ENCODE measurements at regions not wholly inside any gene's neighbourhood (a gene's known extent, or its start where the extent isn't known, plus 50 kb on each side); places are given as distances from the start of the nearest gene placed in this dataset.

- DNase-seq (ENCODE audit: low read depth): no peak
- TF ChIP-seq CTCF (IDR thresholded peaks at IDR 0.05; ENCODE audit: low read depth, low read length, missing control alignments): no peak
- H3K4me3 ChIP-seq (ENCODE audit: low read depth, low read length): no peak overlapping the region
These were observed 354.2 kb downstream of the RBM43 start for GRCh38 chr2:150907466-150907865.

GRCh38 chr2:150903461-150903860 is 358.2 kb downstream of the RBM43 start:
- H3K4me3 ChIP-seq (ENCODE audit: low read depth, low read length): no peak overlapping the region
- DNase-seq (ENCODE audit: low read depth): no peak
- TF ChIP-seq CTCF (IDR thresholded peaks at IDR 0.05; ENCODE audit: low read depth, low read length, missing control alignments): no peak

DNA sequence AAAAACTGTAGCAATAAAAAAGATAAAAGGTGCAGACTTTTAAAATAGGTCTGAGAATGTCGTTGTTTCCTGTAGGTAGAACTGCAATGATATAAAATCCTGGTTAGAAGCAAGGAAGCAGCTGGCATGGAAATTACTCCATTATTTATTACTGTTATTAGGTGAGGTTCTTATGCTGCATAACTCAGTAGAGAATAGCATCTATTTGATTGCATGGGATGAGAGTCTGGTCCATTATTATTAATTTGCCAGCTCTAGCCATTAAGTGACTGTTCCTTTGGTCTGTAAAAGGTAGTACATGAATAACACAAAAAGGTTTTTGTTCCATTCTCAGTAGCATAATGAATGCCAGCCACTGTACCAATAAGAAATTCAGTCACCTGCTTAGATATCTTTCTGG is 358.6 kb downstream of the RBM43 start:
- DNase-seq (ENCODE audit: low read depth): no peak
- TF ChIP-seq CTCF (IDR thresholded peaks at IDR 0.05; ENCODE audit: low read depth, low read length, missing control alignments): no peak
- H3K4me3 ChIP-seq (ENCODE audit: low read depth, low read length): no peak overlapping the region

DNA sequence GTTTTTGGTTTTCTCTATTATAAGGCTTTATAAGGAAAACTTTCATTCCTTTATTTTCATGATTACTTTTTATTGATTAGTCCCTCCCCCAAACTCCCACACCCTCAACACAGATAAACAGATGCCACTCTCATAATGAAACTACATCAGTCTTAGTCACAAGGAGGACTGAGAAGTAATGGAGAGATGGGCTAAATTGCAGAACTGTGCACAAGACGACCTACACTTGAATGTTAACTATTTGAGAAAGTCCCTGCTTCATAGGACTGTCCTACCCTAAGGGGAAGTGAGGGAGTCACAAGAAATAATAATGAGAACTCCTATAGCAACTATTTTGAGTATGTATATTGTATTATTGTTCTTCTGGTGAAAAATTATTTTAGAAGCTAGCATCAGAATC is 360.8 kb downstream of the RBM43 start:
- no peak for TF ChIP-seq CTCF (IDR thresholded peaks at IDR 0.05; ENCODE audit: low read depth, low read length, missing control alignments)

GRCh38 chr2:150895968-150896367 is 365.7 kb downstream of the RBM43 start:
- no peak for TF ChIP-seq CTCF (IDR thresholded peaks at IDR 0.05; ENCODE audit: low read depth, low read length, missing control alignments)
- no peak overlapping the region for H3K4me3 ChIP-seq (ENCODE audit: low read depth, low read length)
- DNase-seq (ENCODE audit: low read depth): no peak

More for the DNA sequence above, 360.8 kb downstream of the RBM43 start:
- H3K4me3 ChIP-seq (ENCODE audit: low read depth, low read length): no peak overlapping the region
- DNase-seq (ENCODE audit: low read depth): no peak

GRCh38 chr2:150889141-150889540 is 372.5 kb downstream of the RBM43 start:
- no peak for TF ChIP-seq CTCF (IDR thresholded peaks at IDR 0.05; ENCODE audit: low read depth, low read length, missing control alignments)
- no peak overlapping the region for H3K4me3 ChIP-seq (ENCODE audit: low read depth, low read length)
- DNase-seq (ENCODE audit: low read depth): no peak

- DNase-seq (ENCODE audit: low read depth): no peak
- no peak for TF ChIP-seq CTCF (IDR thresholded peaks at IDR 0.05; ENCODE audit: low read depth, low read length, missing control alignments)
- no peak overlapping the region for H3K4me3 ChIP-seq (ENCODE audit: low read depth, low read length)
These were observed 373.3 kb downstream of the RBM43 start for GRCh38 chr2:150888337-150888736.

All from GM12864 (cell line).